DMS53 (cell line): ENCODE measurements at regions not wholly inside any gene's neighbourhood (a gene's known extent, or its start where the extent isn't known, plus 50 kb on each side); places are given as distances from the start of the nearest gene placed in this dataset.

Source experiments
- DNase-seq: peaks from one replicate; lab custom pipeline; 2025; lab: John Stamatoyannopoulos, UW

GRCh38 chr2:66802877-66803276 lies 368.0 kb downstream of the MEIS1 start:
- no peak for DNase-seq

DNA sequence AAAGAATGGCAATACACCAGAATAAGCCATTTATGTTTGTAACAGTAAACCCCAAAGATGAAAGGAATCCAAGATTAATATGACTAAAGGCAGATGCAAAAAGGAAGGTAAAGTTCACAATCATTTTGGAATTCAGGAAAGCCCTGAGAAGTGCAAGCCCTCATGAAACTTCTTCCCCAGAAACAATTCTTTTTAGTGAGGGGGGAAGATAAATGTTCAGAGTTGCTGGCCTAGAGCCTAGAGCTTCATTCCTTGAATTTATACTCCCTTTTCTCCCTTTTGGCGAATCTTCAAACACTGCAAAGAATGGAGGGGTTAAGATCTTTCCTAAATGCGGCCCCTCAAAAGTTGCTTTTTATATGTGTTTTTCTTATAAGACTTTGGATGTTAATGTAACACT lies 368.8 kb downstream of the MEIS1 start:
- no peak for DNase-seq

DNA sequence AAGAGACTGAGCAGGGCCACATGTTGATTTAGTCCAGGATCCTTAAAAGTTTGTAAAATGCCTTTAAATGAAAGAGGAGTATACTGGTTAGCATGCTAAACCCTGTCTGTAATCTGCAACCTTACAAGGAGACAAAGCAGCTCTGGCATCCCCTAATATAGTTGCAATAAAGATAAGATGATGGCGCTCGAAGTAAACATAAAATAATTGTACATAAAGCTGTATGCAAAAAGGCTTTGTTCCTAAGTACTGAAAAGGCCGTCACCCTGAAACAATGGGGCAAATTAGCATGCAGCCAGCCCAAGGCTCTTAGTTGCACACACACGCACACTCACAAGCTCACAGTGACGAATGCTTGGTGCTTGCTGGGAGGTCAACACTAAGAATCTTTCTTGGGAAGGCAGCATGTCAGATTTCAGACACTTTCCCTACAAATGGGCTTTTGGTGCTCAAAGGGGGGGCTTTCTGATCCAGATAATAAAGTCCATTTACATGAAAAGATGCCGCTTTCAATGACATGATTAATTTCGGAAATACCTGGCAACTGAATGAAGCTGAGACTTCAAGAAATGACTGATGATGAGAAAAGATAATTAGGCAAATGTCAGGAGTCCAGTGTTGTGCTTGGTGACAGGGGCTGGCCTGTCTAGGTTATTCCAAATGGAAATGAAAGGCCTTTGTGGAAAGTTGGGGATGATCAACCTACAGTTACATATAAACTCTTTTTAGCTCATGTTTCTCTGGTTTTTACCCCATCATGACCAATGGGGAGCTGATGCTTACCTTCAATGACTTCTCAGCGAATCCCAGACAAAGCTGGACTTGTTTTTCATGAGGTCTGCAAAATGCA lies 370.3 kb downstream of the MEIS1 start:
- no peak for DNase-seq

GRCh38 chr2:66805968-66806367 lies 371.0 kb downstream of the MEIS1 start:
- DNase-seq, result no peak

- no peak for DNase-seq
Measured at GRCh38 chr2:66813525-66813924, 378.6 kb downstream of the MEIS1 start.

DNA sequence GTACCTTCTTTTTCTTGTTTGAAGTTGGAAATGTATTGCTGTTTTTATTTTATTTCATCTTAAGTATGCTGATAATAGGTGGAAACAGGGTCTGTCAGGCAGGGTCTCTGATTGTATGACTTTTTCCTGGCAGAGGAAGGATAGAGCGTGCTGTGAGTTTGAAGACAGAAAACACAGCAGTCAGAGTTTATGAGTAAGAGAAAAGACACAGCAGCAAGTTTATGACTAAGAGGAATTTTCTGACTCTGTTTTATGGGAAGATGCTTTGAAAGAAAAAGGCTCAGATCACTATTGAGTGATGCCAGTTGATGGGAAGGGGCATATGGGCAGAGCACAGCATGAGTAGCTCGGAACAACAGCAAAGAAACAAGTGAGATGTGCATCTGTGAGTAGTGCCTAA lies 379.1 kb downstream of the MEIS1 start:
- no peak for DNase-seq

GRCh38 chr2:66814916-66815315 lies 380.0 kb downstream of the MEIS1 start:
- DNase-seq, result no peak

GRCh38 chr2:66815886-66816285 lies 381.0 kb downstream of the MEIS1 start:
- DNase-seq, result no peak

DNA sequence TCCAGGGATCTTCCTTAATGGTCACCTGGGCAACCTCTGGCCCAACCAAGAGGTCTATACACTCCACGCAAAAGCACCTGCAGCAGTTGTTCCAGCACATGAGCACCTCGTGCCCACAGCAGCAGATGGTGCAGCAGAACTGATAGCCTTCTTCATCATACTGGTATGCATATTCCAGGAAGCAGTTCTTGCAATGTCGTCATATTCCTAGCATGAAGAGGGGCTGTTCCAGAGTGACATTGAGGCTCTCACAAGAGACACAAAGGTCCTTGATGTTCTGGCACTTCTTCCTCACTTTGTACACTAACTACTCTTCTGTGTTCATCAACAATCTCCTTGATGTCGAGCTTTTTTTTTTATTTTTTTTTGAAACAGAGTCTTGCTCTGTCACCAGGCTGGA lies 386.2 kb downstream of the MEIS1 start:
- no peak for DNase-seq

DNA sequence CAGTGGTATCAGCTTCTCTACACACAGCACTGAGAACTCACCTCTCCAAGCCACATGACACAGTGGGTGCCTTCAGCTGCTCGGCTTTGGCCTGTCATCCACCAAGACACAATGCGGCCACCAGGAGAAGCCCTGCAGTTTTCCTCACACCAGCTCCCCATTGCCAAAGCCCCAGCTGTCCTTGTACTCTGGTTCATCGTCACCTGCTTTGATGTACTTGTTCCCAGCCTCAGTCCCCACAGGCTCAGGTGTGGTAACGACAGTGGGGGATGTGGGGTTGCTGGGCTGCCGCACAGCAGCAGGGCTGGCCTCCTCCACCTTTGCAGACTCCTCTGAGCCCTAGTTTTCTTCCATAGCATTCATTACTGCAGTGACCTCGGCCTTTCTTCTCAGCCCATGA lies 387.3 kb downstream of the MEIS1 start:
- DNase-seq, result no peak

GRCh38 chr2:66824926-66825325 lies 390.0 kb downstream of the MEIS1 start:
- no peak for DNase-seq

DNA sequence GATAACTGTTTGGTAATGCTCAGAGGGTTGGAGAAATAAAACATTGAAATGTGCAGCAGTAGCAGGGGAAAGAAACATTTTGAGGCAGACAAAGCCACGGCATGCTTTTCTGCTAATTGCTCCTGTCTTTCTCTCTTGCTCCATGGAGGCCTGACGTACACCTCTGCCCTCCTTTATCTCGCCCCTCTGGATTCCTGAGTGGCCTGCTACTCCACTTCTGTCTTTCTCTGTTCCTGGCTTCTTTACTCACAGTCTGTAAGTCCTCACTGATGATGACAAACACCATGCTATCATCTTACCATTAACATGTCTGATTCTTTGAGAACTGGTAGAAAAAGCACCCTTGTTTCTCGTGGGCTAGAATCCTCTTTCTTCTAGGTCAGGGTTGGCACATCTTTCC lies 392.9 kb downstream of the MEIS1 start:
- no peak for DNase-seq

- DNase-seq, result no peak
Measured at GRCh38 chr2:66828876-66829275, 394.0 kb downstream of the MEIS1 start.

- DNase-seq, result no peak
Measured at GRCh38 chr2:66830881-66831280, 396.0 kb downstream of the MEIS1 start.

GRCh38 chr2:66832646-66833435 lies 397.9 kb downstream of the MEIS1 start:
- no peak for DNase-seq

DNA sequence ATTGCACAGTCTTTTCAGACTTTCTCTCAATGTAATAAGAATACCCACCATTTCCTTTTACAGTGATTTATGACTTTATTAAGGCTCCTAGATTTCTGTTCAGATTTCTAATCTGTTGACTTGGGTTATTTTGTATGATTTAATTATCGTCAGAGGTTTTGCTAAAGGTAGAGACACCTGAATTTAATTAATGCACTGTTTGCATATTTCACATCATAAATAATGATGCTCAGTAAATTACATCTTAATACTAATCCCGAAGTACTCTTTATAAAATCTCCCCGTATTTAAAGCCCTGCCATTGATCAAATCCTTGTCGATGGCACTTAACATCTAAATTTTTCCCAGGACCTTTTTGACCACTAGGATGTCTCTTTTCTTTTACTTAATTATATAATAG lies 399.9 kb downstream of the MEIS1 start:
- DNase-seq, result no peak

DNA sequence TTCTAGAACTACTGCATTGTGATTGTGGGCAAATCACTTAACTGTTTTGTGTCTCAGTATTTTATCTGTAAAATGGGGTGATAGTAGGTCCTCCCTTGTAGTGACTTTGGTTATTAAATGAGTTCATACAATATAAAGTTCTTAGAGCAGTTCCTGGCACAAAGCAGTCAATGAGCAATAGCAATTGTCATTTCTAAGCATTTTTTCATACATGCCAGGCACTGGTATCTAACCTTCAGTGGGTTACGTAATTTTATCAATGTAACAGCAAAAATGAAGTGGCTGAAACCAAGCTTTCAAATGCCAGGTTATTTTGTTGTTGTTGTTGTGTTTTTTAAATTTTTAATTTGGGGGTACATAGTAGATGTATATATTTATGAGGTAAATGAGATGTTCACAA lies 401.9 kb downstream of the MEIS1 start:
- DNase-seq, result no peak

GRCh38 chr2:66839551-66840320 lies 404.8 kb downstream of the MEIS1 start:
- no peak for DNase-seq

DNA sequence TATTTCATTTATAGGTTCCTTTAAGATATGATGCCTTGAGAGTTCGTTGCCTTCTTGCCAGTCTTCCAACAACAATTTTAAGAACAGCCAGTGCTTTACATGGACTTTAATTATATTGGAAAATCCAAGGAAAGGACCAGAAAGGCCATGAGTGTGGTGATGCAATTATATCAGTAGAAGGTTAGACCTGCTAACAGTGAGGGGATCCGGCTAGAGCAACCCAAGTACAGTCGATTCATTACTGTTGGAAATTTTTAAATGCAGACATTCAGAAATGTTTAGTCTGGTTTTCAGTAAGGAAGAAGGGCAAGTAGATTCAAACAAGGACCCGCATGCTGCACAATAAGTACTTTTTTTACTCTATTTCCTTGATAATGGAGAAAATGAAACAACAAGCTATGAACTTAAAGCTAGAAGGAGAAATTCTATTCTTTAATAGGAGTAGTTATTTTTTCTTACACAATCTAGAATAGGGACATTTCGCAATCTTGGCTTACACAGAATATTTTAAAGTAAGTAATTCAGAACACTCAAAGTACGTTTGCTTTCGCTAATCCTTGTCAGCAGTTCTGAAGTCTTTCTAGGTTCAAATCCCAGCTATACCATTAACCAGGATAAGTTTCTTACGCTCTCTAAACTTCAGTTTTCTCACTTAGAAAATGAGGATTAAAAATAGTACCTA lies 405.5 kb downstream of the MEIS1 start:
- no peak for DNase-seq

GRCh38 chr2:66843847-66844246 lies 408.9 kb downstream of the MEIS1 start:
- DNase-seq, result no peak

GRCh38 chr2:66845307-66845706 lies 410.4 kb downstream of the MEIS1 start:
- no peak for DNase-seq

- peak; percentile 85 for DNase-seq
Measured at GRCh38 chr2:66846887-66847286, 412.0 kb downstream of the MEIS1 start.
